GM19328 (cell line): ENCODE measurements at regions not wholly inside any gene's neighbourhood (a gene's known extent, or its start where the extent isn't known, plus 50 kb on each side); places are given as distances from the start of the nearest gene placed in this dataset.

Experiments used
- ATAC-seq: cut with Tn5 transposase; IDR thresholded peaks from one replicate; pipeline ENCODE4 v1.9.1; 2021; ENCODE audit warnings: mild to moderate bottlenecking, moderate library complexity; ENCODE audit not compliant: unreplicated experiment

DNA sequence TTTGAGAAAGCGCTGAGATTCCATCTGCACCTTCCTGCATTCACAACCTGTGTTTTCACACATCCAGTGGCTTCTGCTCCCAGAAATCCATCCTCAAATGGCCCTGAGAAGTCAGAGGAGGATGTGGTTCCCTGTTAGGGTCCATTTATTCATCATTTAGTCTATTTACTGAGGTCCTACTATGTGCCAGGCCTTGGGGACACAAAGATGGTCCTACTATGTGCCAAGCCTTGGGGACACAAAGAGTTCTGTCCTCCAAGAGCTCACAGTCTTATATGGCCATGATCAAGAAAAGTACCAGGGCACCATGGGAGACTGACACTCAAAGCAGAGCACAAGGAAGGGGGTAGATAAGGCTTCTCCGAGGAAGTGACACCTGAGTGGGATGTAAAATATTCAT is 147.1 kb upstream of the ATP1B1 start:
- ATAC-seq = no peak

DNA sequence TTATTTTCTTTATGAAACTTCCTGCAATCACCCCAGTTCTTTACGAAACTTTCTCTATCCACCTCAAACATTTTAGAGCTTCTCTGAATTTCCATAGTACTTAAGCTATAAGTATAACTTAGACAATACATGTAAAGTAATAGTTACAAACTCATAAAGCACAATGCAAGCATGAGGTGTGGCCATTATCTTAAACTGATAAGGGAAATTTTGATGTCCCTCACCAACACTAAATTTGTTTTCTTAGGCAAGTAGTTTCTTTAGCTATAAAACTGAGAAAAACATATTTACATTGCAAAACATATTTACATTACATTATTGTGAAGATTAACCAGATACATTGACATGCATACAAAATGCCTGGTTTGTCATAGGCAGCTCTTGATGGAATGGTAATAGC is 146.4 kb upstream of the ATP1B1 start:
- no peak for ATAC-seq

DNA sequence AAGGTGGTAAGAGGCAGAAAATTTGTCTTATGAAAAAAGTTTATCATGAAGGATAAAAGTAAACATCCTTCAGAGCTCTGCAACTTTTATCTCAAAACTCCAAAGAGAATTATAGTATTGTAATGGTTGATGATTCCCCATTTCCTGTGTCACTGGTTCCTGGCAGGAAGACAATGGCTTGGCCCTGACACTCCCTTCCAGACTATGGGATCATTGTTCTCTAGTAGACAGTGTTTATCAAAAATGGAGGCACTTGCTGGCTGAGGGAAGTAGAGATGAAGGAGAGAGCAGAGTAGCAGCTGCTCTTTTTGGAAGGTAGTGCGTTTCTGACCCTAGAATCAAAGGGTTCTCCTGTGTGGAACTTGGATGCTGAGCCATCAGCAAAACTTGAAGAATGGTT is 145.9 kb upstream of the ATP1B1 start:
- no peak for ATAC-seq

DNA sequence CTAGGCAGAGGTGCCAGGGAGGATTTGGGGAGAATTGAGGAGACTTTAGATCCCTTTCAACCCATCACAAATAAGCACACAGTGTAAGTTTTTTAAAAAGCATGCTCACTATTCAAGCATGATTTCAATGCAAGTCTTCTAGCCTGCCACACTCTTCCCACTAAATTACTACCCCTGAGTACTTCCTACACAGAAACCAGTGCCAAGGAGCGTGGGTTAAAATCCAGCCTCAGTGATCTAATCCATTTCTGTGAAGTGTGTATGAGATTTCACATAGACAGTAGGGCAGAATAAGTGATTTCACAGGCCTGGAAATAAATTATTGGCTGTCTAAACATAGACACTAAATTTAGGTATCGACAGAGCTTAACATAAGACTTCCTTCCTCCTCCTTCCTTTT is 142.9 kb upstream of the ATP1B1 start:
- no peak for ATAC-seq

DNA sequence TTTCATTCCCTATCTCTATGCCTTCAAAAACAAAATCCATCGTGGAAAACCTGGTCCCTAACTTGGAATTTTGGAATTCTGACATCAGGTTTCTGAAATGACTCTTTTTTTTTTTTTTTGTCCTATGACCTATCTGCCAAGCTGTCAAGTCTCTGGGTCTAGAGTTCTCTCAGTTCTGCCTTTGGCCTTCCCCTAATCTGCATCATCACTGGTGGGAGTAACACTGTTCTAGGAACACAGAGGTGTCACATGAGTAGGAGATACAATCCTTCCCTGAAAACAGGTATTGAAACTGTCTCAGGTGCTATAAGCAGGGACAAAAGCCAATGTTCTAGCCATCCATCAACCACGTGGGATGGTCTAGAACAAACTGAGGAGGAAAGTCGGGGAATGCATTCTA is 142.0 kb upstream of the ATP1B1 start:
- no peak for ATAC-seq

DNA sequence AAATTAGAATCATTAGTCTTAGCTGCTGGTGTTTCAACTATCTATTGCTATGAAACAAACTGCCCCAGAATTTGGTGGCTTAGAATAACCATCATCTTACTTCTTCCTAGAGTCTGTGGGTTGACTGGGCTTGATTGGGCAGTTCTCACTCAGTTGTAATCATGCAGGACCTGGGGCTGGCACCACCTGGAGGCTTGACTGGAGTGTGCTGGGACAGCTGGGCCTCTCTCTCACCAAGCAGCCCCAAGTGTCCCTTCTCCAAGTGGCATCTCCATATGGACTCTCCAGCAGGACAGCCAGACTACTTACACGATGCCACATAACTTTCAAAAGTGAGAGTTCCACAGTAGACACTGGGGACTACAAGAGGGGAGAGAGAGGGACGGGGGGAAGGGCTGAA is 140.3 kb upstream of the ATP1B1 start:
- no peak for ATAC-seq

DNA sequence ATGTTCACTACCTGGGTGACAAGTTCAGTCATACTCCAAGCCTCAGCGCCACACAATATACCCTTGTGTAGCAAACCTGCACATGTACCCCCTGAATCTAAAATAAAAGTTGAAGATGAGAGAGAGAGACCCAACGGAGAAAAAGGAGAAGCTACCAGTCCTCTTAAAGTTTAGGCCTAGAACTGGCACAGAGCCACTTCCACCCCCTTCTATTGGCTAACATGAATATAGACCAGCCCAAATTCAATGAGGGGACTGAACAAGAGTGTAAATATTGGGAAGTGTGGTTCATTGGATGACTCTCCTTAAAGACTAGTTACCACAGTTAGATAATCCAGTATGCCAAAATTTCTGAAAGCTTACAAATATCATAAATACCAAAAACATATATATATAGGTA is 139.9 kb upstream of the ATP1B1 start:
- no peak for ATAC-seq

DNA sequence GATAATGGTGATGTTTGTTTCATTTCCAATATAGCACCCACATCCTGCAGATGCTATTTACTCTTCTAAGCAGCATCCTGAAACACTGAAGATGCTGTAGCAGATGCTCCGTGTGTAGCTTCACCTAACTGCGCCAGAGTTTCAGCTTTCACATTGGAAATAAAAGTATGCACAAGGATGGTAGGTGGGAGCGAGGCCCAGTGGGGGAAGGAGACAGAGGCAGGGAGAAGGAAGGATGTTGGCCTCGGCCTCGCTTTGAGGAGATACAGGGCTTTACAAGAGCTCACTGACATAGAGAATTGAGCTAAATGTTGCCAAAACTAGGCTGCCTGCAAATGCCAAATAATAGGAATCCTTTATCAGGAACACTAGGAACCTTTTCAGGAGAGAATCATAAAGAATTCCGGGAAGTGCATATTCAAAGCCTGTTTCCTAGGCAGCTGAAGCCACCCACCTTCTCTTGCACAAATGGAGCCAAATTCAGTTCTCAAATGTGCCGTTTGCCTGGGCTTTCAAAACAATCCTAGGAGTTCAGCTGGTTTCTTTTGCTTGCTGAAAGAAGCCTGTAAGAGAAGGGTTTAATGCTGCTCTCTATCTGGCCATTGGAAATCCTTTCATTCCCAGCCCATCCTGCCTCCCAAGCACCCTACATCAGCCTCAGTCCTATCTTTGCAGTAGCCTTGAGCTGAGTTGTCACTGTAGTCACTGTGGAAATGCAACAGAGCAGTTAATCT is 135.4 kb upstream of the ATP1B1 start:
- no peak for ATAC-seq

DNA sequence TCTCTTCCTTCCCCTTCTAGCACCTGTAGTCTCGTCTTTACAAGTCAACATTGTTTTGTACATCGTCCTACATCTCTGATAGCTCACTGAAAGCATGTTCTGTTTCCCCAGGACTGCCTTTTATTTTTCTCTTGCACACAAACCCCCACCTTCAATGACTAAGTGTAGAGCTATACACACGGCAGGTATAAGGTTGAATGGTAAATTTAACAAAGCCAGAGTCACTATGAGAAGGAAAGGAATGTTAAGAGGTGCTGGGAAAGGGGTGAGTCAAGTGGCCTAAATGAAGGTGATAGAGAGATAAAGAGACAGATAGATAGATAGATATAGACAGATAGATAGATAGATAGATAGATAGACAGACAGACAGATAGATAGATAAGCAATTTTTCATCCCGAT is 134.3 kb upstream of the ATP1B1 start:
- ATAC-seq = no peak

DNA sequence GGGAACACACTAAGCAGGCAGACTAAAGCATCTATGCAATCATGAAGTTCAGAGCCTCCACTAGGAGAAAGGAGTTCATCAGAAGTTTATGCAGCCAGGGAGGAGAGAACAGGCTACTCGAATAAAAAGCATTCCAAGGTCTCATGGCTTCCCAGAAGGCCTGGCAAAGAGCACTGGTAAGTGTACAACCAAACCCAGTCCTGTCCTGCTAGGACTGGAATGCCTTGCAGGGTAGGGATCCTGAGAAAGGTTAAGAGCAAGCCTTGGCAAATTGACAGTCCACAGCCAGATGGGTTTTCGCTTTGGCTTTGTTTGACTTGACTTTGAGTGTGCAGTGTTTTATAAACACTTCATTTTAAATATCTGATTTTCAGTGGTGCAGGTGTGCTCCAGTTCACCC is 133.6 kb upstream of the ATP1B1 start:
- ATAC-seq = no peak

DNA sequence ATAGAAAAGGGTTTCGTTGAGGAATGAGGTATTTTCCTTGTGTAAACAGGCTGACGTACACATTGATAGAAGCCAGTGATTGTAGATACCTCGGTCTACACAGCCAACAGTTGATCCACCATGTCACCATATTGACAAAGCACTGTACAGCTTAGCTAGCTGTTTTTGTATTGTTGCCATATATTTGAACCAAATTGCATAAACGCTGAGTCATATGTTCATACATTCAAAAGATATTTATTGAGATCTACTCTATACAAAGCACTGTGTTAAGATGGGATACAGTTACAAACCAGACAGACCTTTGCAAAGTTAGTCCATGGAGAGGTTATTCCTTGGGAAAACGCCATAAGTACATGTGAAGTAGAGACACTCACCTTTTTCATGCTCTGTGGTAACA is 132.4 kb upstream of the ATP1B1 start:
- ATAC-seq = no peak

DNA sequence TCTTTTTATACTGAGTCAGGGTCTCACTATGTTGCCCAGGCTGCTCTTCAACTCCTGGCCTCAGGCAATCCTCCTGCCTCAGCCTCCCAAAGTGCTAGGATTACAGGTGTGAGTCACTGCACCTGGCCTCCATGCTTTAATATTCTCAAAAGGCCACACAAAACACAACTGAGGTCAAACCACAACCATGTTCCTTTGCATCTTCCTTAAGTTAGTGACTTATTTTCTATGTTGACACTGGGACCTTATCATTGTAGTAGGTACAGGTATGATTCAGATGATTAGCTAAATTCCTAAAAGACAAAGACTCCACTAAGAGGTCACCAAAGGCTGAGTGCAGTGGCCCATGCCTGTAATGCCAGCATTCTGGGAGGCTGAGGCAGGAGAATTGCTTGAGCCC is 131.9 kb upstream of the ATP1B1 start:
- no peak for ATAC-seq

DNA sequence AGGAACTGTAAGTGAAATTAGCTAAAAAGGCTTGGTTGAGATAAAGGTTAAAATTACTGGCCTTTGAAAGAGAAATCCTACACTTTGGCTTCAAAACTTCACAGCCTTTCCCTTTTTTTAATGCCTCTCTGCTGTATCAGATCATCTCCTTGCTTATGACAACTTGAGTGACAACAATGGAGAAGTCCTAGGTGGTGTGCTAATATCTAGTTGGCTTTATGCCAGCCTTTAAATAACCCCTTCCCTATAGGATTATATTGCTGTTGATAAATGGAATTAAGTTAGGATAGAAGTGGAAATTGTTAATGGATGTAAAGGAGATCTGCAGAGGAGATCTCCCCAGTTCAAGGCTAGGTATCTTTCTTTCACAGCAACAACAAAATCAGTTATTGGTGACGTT is 130.2 kb upstream of the ATP1B1 start:
- no peak for ATAC-seq

DNA sequence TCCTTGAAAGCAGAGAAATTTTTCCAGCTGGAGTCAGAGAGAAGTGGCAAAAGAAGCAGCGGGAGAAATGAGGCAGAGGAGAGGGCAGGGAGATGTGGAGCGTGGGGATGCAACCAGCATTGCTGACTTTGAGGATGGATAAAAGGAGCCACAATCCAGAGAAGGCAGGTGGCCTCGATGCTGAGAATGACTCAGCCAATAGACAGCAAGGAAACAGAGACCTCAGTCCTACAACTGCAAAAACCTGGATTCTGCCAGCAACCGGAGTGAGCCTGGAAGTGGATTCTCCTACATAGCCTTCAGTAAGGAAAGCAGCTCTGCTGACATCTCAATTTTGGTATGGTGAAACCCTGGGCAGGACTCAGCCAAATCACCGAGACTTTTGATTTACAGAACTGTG is 128.9 kb upstream of the ATP1B1 start:
- no peak for ATAC-seq

DNA sequence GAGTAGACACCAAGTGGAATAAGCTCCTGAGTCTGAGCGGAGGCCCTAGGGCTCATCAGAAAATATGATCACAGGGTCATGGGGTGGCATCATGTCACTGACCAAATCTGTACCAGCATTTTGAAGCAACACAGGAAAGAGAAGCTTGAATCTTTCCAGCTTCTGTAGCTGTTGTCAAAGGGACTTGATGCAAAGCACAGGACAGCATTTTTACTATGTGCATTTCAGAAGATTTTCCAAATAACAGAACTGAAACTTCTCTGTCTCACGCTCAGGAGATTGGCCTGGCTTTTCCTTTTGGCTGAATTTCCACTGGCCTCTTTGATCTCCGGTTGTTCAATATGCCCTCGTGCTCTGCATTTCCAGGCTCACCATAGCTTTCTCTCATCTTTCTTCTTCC is 127.2 kb upstream of the ATP1B1 start:
- no peak for ATAC-seq

DNA sequence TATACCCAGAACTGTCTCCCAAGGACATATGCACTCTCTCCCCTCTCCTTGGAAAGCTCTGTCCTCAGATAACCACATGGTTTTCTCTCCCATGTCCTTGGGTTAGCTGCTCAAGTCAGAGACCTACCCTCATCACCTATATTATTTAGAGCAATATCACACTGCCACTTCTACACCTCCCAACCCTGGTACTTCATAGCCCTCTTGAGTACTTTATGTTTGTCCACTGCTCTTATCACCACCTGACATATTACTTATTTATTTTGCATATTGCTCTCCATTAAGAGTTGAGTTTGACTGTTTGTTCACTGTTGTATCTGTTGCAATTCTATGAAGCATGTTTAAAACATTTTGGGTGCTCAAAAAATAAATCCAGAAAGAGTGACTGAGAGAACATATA is 126.3 kb upstream of the ATP1B1 start:
- ATAC-seq = no peak

DNA sequence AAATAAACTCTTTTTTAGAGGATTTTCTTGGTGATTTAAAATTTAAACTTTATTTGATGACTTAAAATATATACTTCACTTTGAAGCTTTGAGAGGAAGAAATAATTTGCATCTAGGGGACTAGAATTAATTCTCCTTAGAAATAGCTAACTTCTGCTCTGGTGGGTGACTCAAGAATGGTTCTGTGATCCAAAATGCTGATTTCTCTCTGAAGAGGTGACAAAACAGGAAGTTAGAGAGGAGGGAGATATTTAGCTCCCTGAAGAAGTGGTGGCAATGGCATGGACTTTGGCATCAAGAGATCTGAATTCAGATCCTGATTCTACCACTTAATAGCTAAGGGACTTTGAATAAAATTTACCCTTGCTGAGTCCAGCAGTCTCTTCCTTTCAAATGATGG is 125.8 kb upstream of the ATP1B1 start:
- no peak for ATAC-seq

DNA sequence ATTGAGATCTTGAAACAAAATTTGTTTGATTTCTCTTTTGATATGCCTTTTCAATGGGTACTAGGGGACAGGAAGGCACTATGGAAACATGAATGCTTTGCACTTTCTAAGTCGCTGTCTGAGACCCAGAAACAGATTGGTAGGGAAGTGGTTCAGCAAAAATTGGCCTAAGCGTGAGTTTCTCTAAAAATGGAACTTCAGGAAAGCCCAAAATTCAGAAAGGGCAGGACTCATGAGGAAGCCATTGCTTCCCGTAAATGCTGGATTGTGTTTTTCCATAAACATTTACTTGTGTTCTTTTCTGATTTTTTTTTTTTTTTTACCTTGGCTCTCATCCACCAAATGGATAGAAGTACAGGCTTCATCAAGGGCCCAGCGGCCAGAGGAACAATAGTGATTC is 123.7 kb upstream of the ATP1B1 start:
- ATAC-seq = no peak

DNA sequence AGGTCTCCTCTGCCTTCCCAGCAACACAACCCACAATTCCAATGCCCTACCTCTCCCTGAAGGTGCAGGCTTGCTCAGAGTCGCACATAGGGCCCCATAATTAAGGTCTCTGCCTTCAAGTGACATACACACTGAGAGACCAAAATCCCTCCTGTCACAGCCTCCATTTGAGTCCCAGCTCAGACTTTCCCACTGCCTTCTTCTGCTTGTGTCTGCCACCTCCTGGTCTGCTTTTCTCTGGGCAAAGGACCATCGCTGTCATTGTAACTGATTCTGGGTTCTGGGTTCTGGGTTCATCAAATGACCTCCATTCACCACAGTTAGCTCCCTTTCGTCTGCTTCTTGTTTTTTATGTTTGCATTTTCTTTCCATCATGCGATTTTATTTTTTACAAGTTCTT is 119.2 kb upstream of the ATP1B1 start:
- ATAC-seq = no peak

DNA sequence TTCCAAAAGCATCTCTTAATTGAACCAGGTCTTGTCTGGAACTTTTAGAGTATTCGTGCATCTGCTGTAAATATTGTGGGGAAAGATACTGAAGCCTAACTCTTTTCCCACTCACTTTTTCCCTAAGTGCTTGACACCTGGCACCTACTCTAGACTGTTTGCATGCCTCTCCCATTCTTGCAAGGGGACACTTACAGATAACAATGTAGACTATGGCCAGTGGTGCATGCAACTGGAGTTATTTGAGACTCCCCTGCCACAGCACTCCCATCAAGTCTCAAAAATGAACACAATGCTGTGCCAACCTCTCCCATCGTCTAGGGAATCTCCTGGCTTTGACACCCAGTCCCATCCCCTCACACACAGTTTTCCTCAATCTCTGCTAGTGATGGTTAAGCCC is 118.6 kb upstream of the ATP1B1 start:
- no peak for ATAC-seq

DNA sequence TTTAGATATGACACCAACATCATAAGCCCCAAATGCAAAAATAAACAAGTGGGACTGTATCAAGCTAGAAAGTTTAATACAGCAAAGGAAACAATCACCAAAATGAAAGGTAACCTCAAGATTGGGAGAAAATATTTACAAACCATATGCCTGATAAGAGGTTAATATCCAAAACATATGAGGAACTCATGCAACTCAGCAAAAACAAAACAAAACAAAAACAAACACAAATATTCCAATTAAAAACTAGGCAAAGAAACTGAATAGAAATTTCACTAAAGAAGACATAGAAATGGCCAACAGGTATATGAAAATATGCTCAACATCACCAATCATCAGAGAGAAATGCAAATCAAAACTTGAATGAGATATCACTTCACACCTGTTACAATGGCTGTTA is 116.5 kb upstream of the ATP1B1 start:
- ATAC-seq = no peak

DNA sequence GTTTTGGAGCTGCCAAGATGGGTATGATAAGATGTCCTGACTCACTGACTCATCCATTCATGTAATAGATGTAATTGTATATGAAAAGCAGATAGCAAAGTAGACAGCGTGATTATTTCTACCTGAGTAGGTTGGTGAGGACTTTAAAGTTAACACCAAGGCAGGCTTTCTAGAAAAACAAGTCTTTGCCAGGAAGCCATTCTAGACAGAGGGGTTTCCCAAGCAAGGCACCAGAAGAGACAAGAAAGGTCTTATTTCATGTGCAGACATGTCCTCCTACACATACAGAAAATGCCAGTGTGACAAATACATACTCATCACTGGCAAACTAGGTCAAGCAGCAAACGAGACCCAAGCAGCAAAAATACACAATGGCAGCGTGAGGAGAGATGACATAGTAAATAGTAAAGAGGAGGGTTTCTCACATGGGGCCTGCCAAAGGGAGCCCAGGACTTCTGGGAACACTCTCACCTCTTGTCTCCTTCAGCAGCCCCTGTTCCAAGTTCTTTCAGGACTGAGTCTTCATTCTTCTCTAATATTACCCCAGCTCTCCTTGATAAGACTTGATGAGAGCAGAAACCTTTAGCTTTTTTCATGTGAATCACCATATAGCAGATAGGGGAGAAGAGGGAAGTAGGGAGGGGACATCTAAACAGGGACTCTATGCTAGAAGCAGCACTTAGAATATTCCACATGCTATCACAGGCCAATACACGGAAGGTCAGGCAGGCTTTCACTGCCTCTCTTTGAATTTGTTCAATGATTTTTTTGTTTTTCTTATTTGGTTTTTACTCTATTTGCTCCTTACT is 114.6 kb upstream of the ATP1B1 start:
- ATAC-seq = no peak

DNA sequence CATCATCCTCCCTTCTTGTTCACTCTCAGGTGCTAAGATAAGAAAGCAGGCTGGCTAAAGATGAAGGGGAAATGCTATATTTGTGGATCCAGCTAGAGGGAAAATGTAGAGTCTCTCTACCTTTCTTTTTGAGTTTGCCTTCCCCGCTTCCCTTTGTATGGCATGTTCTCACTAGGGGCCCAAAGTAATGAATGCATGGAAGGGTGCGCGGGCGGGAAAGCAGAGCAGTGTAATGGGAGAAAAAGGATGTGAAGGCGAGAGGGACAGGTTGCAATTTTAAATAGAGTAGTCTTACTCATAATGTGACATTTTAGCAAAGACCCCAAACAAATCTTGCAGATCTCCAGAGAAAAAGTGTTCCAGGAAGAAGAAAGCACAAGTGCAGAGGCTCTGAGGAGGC is 105.1 kb upstream of the ATP1B1 start:
- ATAC-seq = no peak
